ENCODE measurements at regions not wholly inside any gene's neighbourhood (a gene's known extent, or its start where the extent isn't known, plus 50 kb on each side); places are given as distances from the start of the nearest gene placed in this dataset.
"Not testable (repeated sequence)": the region's sequence is repeated elsewhere in the genome, so short reads cannot be mapped to it uniquely, and the experiment has no call there.

DNA sequence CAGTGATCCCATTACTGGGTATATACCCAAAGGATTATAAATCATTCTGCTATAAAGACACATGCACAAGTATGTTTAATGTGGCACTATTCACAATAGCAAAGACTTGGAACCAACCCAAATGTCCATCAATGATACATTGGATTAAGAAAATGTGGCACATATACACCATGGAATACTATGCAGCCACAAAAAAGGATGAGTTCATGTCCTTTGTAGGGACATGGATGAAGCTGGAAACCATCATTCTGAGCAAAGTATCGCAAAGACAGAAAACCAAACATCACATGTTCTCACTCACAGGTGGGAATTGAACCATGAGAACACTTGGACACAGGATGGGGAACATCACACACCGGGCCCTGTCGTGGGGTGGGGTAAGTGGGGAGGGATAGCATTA, 150.2 kb upstream of the PIK3R1 start:
- not testable (repeated sequence) for TF ChIP-seq POLR2A, POU2F2, POLR2AphosphoS5, SPI1 (IDR thresholded peaks at IDR 0.05; ENCODE audit: low read depth, low read length)
